ENCODE measurements at regions not wholly inside any gene's neighbourhood (a gene's known extent, or its start where the extent isn't known, plus 50 kb on each side); places are given as distances from the start of the nearest gene placed in this dataset.
"Not testable (repeated sequence)": the region's sequence is repeated elsewhere in the genome, so short reads cannot be mapped to it uniquely, and the experiment has no call there.

DNA sequence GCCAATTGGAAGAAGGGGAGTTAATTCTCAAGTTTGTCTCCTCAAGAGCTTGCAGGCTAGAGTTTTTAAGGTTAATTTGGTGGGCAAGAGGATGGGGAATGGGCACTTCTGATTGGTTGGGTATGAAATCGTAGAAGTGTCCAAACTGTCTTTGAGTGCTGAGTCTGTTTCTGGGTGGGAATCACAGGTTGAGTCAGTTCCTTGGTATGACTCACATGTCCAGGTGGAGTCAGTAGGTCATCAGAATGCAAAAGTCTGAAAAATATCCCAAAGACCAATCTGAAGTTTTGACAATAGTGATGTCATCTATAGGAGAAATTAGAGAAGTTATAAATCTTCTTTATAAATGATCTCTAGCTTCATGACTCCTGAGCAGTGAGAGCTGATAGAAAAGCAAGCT is 1252.2 kb downstream of the REEP3 start:
- TF ChIP-seq ZC3H10 (CRISPR knock-in tag; IDR thresholded peaks at IDR 0.05) = no peak
- no peak for TF ChIP-seq RARB (CRISPR knock-in tag; IDR thresholded peaks at IDR 0.05)
- no peak for TF ChIP-seq ZNF8 (CRISPR knock-in tag; IDR thresholded peaks at IDR 0.05)
- TF ChIP-seq ZNF565 (CRISPR knock-in tag; conservative IDR thresholded peaks at IDR 0.05; ENCODE audit: low read depth) = no peak
- TF ChIP-seq, protein P1, sequence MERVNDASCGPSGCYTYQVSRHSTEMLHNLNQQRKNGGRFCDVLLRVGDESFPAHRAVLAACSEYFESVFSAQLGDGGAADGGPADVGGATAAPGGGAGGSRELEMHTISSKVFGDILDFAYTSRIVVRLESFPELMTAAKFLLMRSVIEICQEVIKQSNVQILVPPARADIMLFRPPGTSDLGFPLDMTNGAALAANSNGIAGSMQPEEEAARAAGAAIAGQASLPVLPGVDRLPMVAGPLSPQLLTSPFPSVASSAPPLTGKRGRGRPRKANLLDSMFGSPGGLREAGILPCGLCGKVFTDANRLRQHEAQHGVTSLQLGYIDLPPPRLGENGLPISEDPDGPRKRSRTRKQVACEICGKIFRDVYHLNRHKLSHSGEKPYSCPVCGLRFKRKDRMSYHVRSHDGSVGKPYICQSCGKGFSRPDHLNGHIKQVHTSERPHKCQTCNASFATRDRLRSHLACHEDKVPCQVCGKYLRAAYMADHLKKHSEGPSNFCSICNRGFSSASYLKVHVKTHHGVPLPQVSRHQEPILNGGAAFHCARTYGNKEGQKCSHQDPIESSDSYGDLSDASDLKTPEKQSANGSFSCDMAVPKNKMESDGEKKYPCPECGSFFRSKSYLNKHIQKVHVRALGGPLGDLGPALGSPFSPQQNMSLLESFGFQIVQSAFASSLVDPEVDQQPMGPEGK (CRISPR knock-in tag; IDR thresholded peaks at IDR 0.05; ENCODE audit: borderline replicate concordance) = no peak
- no peak for TF ChIP-seq ZFP30 (CRISPR knock-in tag; IDR thresholded peaks at IDR 0.05)
- TF ChIP-seq OSR1 (CRISPR knock-in tag; IDR thresholded peaks at IDR 0.05) = no peak
- TF ChIP-seq TCF4 (CRISPR knock-in tag; IDR thresholded peaks at IDR 0.05; ENCODE audit: borderline replicate concordance) = no peak
- no peak for TF ChIP-seq BACH2 (CRISPR knock-in tag; IDR thresholded peaks at IDR 0.05; ENCODE audit: borderline replicate concordance)
- no peak for TF ChIP-seq ISL1 (CRISPR knock-in tag; IDR thresholded peaks at IDR 0.05)
- TF ChIP-seq, protein P2, sequence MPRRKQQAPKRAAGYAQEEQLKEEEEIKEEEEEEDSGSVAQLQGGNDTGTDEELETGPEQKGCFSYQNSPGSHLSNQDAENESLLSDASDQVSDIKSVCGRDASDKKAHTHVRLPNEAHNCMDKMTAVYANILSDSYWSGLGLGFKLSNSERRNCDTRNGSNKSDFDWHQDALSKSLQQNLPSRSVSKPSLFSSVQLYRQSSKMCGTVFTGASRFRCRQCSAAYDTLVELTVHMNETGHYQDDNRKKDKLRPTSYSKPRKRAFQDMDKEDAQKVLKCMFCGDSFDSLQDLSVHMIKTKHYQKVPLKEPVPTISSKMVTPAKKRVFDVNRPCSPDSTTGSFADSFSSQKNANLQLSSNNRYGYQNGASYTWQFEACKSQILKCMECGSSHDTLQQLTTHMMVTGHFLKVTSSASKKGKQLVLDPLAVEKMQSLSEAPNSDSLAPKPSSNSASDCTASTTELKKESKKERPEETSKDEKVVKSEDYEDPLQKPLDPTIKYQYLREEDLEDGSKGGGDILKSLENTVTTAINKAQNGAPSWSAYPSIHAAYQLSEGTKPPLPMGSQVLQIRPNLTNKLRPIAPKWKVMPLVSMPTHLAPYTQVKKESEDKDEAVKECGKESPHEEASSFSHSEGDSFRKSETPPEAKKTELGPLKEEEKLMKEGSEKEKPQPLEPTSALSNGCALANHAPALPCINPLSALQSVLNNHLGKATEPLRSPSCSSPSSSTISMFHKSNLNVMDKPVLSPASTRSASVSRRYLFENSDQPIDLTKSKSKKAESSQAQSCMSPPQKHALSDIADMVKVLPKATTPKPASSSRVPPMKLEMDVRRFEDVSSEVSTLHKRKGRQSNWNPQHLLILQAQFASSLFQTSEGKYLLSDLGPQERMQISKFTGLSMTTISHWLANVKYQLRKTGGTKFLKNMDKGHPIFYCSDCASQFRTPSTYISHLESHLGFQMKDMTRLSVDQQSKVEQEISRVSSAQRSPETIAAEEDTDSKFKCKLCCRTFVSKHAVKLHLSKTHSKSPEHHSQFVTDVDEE (CRISPR knock-in tag; IDR thresholded peaks at IDR 0.05) = no peak
- no peak for TF ChIP-seq ARNTL (CRISPR knock-in tag; IDR thresholded peaks at IDR 0.05; ENCODE audit: borderline replicate concordance, low read depth)
- no peak for TF ChIP-seq SNAI2 (CRISPR knock-in tag; IDR thresholded peaks at IDR 0.05)
- ATAC-seq = no peak

DNA sequence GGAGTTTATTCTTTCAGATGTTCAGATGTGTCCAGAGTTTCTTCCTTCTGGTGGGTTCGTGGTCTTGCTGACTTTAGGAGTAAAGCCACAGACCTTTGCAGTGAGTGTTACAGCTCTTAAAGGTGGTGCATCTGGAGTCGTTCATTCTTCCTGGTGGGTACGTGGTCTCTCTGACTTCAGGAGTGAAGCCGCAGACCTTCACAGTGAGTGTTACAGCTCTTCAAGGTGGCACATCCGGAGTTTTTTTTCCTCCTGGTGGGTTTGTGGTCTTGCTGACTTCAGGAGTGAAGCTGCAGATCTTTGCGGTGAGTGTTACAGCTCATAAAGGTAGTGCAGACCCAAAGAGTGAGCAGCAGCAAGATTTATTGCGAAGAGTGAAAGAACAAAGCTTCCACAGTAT is 1263.2 kb downstream of the REEP3 start:
- ATAC-seq = not testable (repeated sequence)

DNA sequence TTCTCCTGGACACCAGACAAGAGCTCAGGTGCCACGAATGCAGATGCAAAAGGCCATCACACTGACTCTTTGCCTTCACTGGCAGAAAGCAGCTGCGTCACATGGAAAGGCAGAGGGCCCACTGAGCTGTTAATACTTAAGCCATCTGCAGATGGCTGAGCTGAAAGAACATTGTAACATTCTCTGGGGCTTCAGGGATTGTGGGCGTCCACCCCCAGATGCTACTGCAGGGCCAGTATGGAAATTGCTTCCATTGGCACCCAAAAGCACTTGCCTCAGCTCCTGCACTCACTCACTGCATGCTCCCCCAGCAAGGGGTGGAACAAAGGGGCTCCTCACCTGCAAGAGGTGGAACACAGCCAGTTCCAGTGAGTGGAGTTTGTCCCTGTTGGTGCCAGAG is 1264.6 kb downstream of the REEP3 start:
- TF ChIP-seq, protein P3, sequence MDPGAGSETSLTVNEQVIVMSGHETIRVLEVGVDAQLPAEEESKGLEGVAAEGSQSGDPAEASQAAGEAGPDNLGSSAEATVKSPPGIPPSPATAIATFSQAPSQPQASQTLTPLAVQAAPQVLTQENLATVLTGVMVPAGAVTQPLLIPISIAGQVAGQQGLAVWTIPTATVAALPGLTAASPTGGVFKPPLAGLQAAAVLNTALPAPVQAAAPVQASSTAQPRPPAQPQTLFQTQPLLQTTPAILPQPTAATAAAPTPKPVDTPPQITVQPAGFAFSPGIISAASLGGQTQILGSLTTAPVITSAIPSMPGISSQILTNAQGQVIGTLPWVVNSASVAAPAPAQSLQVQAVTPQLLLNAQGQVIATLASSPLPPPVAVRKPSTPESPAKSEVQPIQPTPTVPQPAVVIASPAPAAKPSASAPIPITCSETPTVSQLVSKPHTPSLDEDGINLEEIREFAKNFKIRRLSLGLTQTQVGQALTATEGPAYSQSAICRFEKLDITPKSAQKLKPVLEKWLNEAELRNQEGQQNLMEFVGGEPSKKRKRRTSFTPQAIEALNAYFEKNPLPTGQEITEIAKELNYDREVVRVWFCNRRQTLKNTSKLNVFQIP (CRISPR knock-in tag; IDR thresholded peaks at IDR 0.05; ENCODE audit: borderline replicate concordance, low read depth) = no peak
- TF ChIP-seq PPARA (CRISPR knock-in tag; IDR thresholded peaks at IDR 0.05; ENCODE audit: borderline replicate concordance) (no peak), SNAI2 (CRISPR knock-in tag; IDR thresholded peaks at IDR 0.05) (no peak), ZC3H10 (CRISPR knock-in tag; IDR thresholded peaks at IDR 0.05) (no peak), ZNF8 (CRISPR knock-in tag; IDR thresholded peaks at IDR 0.05) (no peak), OSR1 (CRISPR knock-in tag; IDR thresholded peaks at IDR 0.05) (no peak), TOX (CRISPR knock-in tag; IDR thresholded peaks at IDR 0.05; ENCODE audit: borderline replicate concordance) (no peak), TCF4 (CRISPR knock-in tag; IDR thresholded peaks at IDR 0.05; ENCODE audit: borderline replicate concordance) (no peak), ESRRG (CRISPR knock-in tag; IDR thresholded peaks at IDR 0.05) (no peak), ISL1 (CRISPR knock-in tag; IDR thresholded peaks at IDR 0.05) (no peak), ZFP30 (CRISPR knock-in tag; IDR thresholded peaks at IDR 0.05) (no peak), ZNF565 (CRISPR knock-in tag; conservative IDR thresholded peaks at IDR 0.05; ENCODE audit: low read depth) (no peak), GLIS3 (CRISPR knock-in tag; IDR thresholded peaks at IDR 0.05) (no peak), ZFP3 (CRISPR knock-in tag; IDR thresholded peaks at IDR 0.05) (no peak), CSDC2 (CRISPR knock-in tag; IDR thresholded peaks at IDR 0.05) (no peak), BACH2 (CRISPR knock-in tag; IDR thresholded peaks at IDR 0.05; ENCODE audit: borderline replicate concordance) (no peak)
- TF ChIP-seq, protein P4, sequence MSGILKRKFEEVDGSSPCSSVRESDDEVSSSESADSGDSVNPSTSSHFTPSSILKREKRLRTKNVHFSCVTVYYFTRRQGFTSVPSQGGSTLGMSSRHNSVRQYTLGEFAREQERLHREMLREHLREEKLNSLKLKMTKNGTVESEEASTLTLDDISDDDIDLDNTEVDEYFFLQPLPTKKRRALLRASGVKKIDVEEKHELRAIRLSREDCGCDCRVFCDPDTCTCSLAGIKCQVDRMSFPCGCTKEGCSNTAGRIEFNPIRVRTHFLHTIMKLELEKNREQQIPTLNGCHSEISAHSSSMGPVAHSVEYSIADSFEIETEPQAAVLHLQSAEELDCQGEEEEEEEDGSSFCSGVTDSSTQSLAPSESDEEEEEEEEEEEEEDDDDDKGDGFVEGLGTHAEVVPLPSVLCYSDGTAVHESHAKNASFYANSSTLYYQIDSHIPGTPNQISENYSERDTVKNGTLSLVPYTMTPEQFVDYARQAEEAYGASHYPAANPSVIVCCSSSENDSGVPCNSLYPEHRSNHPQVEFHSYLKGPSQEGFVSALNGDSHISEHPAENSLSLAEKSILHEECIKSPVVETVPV (CRISPR knock-in tag; IDR thresholded peaks at IDR 0.05) = no peak
- TF ChIP-seq, protein P1 (CRISPR knock-in tag; IDR thresholded peaks at IDR 0.05; ENCODE audit: borderline replicate concordance) = no peak
- ATAC-seq = no peak
